ENCODE measurements at regions not wholly inside any gene's neighbourhood (a gene's known extent, or its start where the extent isn't known, plus 50 kb on each side); places are given as distances from the start of the nearest gene placed in this dataset.

DNA sequence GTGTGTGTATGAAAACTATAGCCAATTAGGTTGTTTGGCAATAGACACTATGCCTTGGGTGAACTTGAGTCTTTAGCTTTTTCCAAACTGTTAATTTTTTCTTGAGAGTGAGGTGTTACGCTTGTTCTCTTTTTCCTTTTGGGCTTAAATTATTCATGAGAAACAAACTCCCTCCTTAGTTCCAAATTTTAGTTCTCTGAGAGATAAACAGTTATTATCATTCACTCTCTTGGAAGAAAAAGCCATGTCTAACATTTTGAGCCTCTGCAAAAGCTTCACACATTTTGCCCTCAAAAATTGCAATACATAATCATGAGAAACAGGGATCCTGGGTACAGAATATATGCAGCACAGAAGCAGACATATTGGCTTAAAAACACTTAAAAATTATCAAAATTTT lies 1353.9 kb upstream of the MAP3K7 start:
- DNase-seq, result no peak
- no peaks in the 10 kb centered on the region for H3K36me3 ChIP-seq
- no peaks in the 10 kb centered on the region for H3K27me3 ChIP-seq (ENCODE audit: low read depth)
- H3K27ac ChIP-seq, result no peak overlapping the region
- no peaks in the 10 kb centered on the region for H3K9me3 ChIP-seq
- H3K4me1 ChIP-seq, result no peaks in the 10 kb centered on the region
- H3K4me3 ChIP-seq, result no peak overlapping the region
- ATAC-seq, result no peak
- TF ChIP-seq, protein P1, sequence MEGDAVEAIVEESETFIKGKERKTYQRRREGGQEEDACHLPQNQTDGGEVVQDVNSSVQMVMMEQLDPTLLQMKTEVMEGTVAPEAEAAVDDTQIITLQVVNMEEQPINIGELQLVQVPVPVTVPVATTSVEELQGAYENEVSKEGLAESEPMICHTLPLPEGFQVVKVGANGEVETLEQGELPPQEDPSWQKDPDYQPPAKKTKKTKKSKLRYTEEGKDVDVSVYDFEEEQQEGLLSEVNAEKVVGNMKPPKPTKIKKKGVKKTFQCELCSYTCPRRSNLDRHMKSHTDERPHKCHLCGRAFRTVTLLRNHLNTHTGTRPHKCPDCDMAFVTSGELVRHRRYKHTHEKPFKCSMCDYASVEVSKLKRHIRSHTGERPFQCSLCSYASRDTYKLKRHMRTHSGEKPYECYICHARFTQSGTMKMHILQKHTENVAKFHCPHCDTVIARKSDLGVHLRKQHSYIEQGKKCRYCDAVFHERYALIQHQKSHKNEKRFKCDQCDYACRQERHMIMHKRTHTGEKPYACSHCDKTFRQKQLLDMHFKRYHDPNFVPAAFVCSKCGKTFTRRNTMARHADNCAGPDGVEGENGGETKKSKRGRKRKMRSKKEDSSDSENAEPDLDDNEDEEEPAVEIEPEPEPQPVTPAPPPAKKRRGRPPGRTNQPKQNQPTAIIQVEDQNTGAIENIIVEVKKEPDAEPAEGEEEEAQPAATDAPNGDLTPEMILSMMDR (IDR thresholded peaks at IDR 0.05), result no peak
- intact Hi-C loops (cut with DNase I), result no loop called here

DNA sequence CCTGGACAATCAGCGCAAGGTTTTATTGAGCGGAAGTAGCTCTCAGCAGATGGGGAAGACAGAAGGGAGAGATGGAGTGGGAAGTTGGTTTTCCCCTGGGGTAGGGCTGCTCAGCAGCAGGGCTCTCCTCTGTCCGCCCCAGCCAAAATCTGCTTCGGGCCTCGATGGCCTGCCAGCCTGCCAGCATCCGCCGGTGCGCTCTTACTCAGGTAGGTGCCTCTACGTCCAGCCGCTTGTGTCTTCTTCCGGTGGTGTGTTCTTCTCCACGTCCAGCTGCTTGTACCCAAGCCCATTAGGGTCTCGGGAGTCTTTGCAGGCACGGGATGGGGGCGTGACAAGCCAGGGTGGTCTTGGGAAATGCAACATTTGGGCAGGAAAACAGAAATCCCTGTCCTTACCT lies 1340.0 kb upstream of the MAP3K7 start:
- ATAC-seq (no peak), DNase-seq (no peak)
- H3K36me3 ChIP-seq, result no peaks in the 10 kb centered on the region
- no peaks in the 10 kb centered on the region for H3K4me1 ChIP-seq
- no peaks in the 10 kb centered on the region for H3K27me3 ChIP-seq (ENCODE audit: low read depth)
- TF ChIP-seq, protein P1 (IDR thresholded peaks at IDR 0.05), result no peak
- no peak overlapping the region for H3K27ac ChIP-seq
- H3K4me3 ChIP-seq, result no peak overlapping the region
- no peaks in the 10 kb centered on the region for H3K9me3 ChIP-seq
- intact Hi-C loops (cut with DNase I), result no loop called here

DNA sequence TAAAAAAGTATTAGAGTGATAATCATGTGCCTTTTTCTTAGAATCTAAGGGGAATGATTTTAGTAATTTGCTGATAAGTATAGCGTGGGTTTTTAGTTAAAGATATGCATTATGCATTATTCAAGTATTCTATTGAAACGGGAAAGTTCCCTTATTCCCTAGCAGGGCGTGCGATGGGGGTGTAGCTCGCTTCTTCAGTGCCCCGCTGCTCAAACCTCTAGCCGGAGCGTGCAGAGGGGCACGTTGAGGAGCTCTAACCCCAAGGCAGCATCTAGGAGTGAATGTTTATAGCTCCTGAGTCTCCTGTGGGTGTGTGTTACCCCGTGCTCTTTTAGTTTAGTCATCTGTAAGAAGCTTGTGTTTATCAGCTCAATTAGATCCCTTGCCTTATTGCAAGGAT lies 1339.5 kb upstream of the MAP3K7 start:
- intact Hi-C loops (cut with DNase I), result no loop called here
- Histone ChIP-seq H3K4me1 (no peaks in the 10 kb centered on the region), H3K36me3 (no peaks in the 10 kb centered on the region), H3K9me3 (no peaks in the 10 kb centered on the region), H3K27ac (no peak overlapping the region), H3K27me3 (ENCODE audit: low read depth) (no peaks in the 10 kb centered on the region), H3K4me3 (no peak overlapping the region)
- no peak for DNase-seq
- TF ChIP-seq, protein P1 (IDR thresholded peaks at IDR 0.05), result no peak
- ATAC-seq, result no peak

DNA sequence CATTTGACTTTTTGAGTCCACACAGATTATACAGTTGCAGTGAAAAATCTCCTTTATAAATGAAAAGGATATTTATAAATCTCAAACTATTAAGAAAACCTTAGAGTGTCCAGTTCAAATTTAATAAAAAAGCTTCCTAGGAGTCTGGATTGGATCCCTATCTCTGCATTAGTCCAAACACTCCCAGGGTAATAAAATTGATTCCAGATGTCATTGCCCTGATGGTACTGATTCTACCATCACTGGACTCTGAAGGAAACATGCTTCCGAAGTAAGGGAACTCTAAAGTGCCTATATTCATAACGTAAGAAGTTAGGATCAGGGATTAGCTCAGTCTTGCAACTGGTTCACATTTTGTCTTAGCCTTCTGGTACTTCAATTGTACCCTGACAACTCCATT lies 1325.1 kb upstream of the MAP3K7 start:
- H3K27ac ChIP-seq, result no peak overlapping the region
- H3K4me3 ChIP-seq, result no peak overlapping the region
- DNase-seq, result no peak
- no peaks in the 10 kb centered on the region for H3K9me3 ChIP-seq
- TF ChIP-seq, protein P1 (IDR thresholded peaks at IDR 0.05), result no peak
- no peaks in the 10 kb centered on the region for H3K4me1 ChIP-seq
- intact Hi-C loops (cut with DNase I), result no loop called here
- no peaks in the 10 kb centered on the region for H3K36me3 ChIP-seq
- no peak for ATAC-seq
- no peaks in the 10 kb centered on the region for H3K27me3 ChIP-seq (ENCODE audit: low read depth)

DNA sequence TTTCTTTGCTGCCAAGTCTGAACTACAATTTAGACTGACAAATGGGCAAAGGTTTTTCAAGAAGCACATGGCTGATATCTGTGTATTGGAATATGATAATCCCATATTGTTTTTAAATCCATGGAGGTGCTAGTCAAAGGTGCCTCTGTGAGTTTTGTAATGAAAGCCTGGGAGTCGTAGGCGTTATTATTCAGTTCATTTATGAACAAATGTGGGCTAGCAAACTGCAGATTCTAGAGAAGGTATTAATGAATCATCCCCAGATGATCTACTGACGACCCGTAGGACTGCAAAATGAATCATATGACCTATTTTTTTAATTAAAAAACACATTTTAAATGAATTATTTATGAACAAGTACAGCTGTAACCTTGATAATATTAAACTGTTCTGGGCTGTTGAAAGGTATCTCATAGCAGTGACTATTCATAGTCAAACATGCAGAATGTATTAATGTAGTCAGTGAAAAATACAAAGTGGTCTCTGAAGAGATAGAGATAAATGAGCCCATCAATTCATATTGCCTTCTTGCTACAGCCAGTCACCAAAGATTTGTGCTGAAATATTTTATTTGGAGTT lies 1317.8 kb upstream of the MAP3K7 start:
- ATAC-seq, result no peak
- TF ChIP-seq, protein P1 (IDR thresholded peaks at IDR 0.05), result no peak
- Histone ChIP-seq H3K4me1 (no peaks in the 10 kb centered on the region), H3K4me3 (no peak overlapping the region), H3K27ac (no peak overlapping the region), H3K27me3 (ENCODE audit: low read depth) (no peaks in the 10 kb centered on the region), H3K36me3 (no peaks in the 10 kb centered on the region), H3K9me3 (no peaks in the 10 kb centered on the region)
- DNase-seq, result no peak
- intact Hi-C loops (cut with DNase I), result no loop called here

All from lower lobe of right lung (tissue), 2 donors.